ENCODE measurements at regions not wholly inside any gene's neighbourhood (a gene's known extent, or its start where the extent isn't known, plus 50 kb on each side); places are given as distances from the start of the nearest gene placed in this dataset.
A peak's percentile ranks its signal among the peaks of the same experiment; 100 is the strongest.
"Not testable (repeated sequence)": the region's sequence is repeated elsewhere in the genome, so short reads cannot be mapped to it uniquely, and the experiment has no call there.

DNA sequence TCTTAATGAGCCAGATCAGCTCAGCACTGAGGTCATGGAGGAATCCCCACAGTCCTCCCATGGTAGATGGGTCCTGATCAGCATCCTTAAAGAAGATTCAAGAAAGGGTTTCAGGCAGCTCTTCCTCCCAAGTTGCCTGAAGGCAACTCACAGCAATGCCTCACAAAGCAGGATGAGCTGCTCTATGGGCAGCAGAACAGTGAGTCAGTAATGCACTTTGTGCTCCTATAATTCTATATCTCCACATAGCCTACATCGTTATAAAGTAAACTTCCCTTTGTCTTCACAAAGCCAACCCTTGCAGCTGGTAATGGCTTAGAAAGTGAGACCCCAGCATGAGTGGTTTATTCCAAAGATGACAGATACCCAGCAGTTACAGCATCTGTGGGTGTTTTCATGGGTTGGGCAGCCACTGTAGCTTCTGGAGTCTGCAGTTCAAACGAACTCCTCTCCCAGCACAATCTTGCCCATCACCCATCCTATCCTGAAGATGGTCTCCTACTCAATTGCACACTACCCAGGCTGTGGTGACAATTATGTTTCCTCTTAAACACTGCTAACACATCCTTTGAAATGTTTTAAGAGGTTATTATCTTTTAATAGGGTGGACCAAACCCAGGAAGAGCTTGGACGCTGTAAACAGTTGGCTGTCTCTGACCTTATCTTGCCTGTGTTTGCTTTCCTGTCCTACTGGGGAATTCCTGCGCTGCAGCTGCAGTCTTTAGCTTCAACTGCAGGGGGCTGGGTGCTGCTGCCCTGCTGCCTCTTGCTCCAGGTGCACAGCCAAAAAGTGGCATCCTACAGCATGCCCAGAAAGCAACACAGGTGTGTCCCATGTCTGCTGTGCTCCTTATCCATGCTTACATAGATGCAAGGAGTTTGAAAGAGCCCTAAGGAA is 286.9 kb downstream of the ANAPC1 start:
- not testable (repeated sequence) for DNase-seq

DNA sequence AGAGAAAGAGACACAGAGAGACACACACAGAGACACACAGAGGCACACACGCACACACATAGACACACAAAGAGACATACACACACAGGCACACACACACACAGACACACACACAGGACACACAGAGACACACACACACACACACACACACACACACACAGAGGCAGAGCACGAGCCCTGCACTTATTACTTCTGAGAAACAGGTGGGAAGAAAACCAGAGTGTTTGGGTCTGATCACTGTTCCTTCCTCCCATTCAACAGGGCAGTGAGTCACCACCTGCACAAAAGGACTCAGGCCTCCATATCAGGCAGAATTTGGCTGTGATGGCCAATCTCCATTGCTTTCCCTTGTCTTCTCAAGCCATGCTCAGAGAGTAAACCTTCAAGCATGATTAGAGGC is 285.0 kb downstream of the ANAPC1 start:
- not testable (repeated sequence) for DNase-seq

DNA sequence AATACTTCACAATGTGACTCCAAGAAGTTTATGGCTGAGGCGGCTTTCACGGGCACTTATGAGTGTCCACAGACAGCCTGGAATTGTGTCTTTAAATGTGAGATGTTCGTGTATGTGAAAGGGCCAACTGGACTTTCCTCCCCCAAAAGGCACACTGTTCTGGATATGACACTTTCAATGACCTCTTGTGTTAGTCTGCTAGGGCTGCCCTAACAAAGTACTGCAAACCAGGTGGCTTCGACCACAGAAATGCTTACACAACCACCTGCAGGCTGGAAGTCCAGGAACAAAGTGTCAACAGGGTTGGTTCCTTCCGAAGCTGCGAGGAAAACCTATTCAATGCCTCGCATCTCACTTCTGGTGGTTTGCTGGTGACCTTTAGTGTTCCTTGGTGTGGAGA is 281.7 kb downstream of the ANAPC1 start:
- not testable (repeated sequence) for DNase-seq

DNA sequence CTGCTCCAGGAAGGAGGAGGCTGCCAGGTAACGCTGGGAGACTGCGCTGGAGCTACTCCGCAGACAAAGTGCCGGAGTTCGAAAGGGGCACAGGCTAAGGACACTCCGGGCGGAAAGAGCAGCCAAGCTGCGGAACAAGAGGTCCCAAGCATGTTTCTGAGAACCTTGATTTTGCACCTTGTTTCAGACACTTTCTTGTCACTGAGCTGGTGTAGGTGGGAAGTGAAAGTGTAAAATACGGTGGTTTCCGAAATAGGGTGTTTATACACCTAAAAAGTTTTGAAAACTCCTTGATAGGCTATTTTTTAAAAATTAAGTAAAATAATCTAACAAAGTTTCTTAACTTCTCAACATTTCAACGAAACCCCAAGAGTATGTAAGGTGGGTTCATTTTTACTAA is 278.2 kb downstream of the ANAPC1 start:
- not testable (repeated sequence) for DNase-seq

DNA sequence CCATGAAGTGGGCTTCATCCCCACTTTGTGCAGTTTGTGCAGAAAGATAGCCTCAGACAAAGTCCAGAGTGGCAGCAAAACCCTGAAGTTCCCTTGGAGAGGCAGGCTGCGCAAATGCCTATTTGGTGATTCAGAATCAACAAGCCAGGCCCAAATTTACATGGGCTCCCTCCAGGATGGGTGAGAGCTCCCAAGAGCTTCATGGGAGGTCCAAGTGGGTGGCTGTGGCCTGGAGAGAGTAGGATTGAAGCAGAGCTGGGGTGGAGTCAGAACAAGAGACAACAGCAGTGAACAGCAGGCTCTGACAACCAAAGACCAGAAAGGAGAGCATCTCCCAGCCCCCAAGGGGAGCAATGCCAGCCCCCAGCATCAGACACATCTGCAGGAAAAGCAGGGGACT is 277.4 kb downstream of the ANAPC1 start:
- not testable (repeated sequence) for DNase-seq

DNA sequence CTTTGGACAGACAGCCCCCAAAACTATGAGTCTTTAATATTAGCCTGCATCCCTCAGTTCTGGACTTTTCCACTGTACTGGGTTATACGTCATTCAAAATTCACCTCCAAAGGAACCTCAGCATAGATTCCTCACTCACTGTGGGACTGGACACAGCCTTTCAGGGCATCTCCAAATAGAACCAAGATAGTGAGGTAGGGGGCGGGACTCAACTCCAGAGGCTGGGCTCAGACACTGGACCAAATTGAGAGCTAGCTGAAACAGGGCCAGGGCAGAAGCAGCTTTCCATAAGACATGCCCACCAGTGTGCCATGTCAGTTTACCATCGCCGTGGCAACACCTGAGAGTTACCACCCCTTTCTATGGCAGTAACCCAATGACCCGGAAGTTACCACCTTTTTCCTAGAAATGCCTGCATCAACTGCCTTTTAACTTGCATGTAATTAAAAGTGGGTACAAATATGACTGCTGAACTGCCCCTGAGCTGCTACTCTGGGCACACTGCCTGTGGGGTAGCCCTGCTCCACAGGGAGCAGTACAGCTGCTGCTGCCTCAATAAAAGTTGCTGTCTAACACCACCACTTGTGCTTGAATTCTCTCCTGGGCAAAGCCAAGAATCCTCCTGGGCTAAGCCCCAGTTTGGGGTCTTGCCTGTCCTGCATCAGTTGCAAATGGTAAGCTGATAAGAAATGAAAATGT is 274.7 kb downstream of the ANAPC1 start:
- DNase-seq, result not testable (repeated sequence)

DNA sequence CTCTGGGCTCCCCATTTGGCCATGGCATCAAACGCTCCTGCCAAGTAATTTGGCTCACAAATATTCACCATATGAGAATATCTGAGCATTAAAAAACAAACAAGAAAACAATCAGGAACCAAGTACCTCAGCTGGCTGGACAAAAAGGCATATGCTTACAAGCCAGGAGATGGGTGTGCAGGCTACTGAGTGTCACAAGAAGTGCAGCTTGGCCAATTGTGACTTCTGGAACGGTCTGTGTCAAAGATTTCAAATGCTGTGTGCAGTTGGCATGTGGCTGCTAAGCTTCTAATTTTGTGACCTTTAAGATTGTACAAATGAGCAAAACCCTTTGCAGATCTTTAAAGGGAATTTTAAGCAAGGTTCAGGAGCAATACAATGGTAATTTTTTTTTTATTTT is 274.0 kb downstream of the ANAPC1 start:
- DNase-seq, result not testable (repeated sequence)

DNA sequence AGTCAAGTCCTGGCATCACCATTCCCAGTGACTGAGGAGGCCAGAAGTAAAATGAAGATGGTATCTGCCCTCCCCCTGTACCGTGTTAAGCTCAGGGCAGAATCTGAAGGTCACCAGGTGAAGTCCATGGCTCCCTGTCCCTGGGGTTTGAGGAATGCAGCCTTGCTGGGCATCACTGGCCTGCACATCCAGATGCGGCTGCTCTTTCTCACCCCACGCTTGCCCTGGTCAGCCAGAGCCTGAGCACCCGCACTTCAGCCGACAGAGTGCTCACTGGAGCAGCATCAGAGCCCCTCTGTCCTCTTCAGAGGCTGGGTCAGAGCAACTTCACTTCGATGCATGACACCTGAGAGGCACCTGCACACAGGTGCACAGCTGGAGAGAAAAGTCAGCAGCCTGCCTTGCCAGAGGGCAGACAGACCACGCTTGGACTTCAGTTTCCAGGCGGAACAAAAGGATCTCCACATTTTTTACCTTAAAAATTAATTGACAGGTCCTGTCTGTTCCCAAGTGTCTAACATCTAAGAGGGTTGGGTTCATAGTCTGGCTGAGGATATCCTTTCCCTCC is 267.3 kb downstream of the ANAPC1 start:
- no peak for DNase-seq

DNA sequence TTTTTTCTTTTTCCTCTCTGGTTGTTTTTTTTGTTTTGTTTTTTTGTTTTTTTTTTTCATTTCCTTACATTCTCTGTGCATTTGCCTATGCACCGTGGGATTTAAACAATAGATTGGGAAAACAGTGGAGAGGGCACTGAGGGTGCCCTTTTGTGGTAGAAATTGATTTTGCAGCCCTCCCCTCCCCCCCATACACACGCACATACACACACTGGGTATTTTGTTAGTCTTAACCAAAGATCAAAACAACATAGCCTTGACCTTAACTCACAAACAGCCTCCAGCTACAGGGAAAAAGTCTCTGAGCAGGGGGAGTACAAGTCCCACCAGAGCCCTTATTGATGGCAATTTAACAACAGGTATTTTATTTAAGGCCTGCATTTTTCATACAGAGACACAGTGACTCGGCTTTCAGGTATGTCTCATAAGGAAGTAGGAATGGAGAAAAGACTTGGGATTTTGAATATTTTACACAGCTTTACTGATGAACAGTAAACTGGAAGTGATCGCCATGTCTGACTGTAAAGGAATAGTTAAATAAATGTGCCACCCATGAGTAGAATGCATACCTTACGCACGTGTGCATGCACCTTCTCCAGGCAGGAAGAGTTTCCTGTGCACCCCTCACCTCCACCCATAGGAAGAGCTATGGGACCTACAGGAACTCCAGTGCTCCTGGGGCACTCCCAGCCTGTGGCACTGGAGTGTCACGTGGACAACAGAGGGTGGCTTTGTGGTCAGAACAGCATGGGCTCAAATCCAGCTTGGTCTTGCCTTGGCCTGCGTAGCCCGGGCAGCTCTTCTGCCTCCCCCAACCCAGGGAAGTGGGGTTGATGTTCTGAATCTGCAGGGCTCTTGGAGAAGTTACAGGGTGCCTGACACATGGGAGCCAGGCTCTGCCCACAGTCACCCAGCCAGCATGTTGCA is 266.4 kb downstream of the ANAPC1 start:
- DNase-seq, result peak; percentile 3

DNA sequence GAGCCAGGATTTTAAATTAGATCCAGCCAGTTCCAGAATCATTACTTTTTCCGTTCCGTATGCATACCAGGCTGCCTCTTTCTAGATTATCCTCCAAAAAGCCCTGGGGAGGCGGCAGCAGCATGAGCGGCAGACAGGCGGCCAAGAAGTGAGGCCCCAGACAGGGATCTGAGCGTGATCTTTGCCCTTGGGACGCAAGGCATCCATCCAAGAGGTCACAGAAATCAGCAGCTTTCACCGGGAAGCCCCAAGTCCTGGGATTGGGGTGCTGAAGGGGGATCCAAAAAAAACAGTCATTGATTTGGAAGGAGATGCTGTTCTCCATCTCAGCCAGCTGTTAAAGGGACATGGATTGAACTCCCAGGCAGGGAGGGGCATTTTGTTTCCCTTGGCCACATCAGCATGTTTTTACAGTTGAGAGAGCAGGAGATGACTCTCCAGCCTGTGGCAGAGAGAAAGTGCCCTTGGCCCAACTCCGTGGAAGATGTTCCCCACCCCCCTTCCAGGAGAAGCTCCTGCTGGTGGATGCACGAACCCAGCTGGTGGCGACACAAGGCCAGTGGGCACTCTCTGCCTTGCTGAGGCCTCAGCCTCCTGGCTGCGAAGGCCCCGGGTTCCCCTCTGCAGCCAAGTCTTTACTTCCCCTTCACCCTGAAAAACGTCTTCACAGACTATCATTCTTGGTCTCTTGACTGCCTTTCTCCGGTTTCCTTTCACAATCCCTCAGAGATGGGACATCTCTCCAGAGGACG is 265.6 kb downstream of the ANAPC1 start:
- DNase-seq, result peak; percentile 13

DNA sequence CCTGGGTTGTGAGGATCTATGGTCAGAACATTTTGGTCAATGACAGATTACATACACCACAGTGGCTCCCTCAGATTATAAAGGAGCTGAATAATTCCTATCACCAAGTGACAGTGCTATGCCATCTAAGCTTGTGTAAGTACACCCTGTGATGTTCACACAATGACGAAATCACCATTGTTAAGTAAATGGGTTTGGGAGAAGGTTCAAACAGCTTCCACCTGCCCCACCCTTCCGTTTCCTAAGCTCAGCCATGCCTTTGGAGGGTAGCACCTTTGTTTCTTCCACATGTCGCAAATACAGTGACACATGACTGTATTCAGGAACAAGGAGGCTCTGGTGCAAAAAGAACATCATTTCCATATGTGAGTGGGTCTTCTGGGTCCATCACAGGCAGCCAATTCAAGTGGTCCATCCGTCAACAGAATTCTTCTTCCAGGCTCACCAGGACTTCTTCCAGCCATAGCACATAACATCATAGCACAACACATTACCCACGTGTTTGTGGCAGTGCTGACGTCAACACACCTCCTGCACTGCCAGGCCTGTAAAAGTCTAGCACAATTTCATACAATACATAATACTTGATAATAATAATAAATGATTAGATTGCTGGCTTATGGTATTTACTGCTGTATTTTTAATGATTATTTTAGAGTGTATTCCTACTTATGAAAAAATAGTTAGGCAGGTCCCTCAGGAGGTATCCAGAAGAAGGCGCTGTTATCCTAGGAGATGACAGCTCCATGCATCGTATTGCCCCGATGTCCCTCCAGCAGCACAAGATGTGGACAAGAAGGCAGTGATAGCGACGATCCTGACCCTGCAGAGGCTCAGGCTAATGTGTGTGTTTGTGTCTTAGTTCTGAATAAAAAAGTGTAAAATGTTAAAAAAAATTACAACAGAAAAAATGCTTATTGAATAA is 264.8 kb downstream of the ANAPC1 start:
- no peak for DNase-seq

DNA sequence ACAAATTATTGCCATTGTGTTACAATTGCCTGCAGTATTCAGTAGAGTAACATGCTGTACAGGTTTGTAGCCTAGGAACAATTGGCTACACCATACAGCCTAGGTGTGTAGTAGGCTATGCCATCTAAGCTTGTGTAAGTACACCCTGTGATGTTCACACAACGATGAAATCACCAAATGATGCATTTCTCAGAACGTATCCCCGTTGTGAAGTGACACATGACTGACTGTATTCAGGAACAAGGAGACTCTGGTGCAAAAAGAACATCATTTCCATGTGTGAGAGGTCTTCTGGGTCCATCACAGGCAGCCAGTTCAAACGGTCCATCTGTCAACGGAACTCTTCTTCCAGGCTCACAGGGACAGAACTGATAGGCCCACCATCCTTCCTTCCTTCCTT is 263.7 kb downstream of the ANAPC1 start:
- DNase-seq, result no peak

DNA sequence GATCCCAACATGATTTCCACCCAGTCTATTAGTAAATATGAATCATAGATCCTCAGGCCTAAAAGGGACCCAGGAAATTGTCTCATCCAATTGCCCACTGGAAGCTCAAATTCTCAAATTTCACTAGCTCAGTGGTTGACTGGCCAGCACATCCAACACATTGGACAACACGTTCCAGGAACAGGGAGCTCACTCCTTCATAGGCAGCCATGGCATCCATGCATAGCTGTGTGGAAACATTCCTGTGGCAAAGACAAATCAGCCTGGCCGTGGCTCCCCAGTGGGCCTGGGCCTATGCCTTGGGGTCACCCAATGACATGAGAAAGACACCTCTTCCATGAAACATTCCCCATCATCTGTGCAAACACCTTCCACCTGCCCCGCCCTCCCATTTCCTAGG is 261.1 kb downstream of the ANAPC1 start:
- no peak for DNase-seq

DNA sequence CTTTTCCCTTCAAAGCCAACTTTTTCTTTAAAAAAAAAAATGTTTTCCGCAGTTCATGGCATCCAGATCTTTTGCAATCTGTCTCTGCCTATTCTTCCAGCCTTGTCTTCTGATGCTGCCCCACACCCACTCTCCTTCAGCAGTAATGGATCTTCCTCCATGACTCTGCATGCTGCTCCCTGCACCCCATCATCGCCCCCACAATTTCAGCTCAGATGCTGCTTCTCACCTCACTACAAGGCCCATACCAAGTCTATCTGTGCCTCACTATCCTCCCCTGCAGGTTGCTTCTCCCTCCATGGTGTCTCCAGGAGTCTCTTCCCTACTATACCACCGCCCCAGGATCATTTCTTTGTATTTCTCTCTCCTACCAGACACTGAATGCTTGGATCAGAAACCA is 260.6 kb downstream of the ANAPC1 start:
- DNase-seq, result no peak

DNA sequence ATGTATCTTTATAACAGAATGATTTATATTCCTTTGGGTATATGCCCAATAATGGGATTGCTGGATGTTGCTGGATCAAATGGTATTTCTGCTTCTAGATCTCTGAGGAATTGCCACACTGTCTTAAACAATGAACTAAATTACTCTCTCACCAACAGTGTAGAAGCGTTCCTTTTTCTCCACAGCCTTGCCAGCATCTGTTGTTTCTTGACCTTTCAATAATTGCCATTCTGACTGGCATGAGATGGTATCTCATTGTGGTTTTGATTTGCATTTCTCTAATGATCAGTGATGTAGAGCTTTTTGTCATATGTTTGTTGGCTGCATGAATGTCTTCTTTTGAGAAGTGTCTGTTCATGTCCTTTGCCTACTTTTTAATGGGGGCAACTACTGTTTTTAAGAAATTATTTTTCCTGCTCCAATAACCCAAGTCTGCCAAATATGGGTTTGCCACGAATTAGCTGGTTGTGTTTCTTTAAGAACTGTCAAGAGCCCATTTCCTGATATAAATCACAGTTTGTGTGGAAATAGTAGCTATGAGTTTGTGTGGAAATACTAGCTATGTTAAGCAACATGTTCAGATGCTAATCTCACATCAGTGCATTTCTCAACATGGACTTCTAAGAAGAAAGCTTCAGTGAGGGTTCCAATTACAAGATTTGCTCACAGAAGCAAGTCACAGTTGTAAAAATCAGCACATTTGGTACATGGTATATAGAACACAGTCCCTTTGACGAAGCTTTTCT is 259.4 kb downstream of the ANAPC1 start:
- no peak for DNase-seq

DNA sequence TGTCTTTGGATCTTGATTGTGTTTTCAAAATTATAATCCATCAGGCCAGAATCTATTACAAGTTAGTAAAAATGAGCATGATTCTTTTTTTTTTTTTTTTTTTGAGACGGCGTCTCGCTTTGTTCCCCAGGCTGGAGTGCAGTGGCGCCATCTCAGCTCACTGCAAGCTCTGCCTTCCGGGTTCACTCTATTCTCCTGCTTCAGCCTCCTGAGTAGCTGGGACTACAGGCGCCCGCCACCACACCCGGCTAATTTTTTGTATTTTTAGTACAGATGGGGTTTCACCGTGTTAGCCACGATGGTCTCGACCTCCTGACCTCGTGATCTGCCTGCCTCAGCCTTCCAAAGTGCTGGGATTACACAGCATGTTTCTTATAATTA is 258.8 kb downstream of the ANAPC1 start:
- not testable (repeated sequence) for DNase-seq

DNA sequence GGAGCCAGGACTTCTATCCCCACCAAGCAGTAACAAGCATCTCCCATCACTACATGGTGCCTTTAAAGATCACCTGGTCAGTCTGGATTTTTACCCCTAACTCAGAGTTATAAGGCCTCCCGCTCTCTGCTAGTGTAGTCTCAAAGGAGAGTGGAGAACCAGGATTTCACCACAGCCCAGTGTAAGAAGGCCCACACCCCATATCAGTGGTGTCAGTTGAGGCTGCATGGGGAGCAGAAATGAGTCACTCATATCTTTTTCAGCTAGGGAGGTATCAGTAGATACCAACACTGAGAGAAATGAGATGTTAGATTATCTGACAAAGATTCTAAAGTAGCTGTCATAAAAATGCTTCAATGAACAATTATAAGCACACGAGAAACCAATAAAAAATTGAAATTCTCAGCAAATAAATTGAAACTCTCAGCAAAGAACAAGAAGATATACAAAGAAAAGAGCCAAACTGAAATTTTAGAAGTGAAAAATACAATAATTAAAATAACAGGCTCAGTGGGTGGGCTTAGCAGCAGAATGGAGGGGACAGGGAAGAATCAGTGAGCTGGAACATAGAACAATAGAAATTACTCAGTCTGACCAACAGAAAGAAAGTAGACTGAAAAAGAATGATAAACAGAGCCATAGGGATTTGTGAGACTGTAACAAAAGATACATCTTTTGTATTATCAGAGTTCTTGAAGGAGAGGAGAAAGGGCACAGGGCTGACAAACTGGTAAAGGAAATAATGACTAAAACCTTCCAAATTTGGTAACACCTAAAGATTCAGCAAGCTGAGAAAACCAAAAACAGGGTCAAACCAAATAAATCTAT is 257.7 kb downstream of the ANAPC1 start:
- peak; percentile 2 for DNase-seq

DNA sequence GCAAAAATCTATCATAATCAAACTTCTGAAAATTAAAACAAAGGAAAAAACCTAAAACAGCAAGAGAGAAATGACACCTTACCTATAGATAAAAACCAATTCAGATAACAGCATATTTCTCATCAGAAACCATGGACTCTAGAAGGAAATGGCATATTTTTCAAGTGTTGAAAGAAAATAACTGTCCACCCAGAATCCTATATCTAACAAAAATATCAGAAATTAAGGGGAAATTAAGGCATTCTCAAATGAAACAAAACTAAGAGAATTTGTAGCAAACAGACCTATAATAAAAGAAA is 257.2 kb downstream of the ANAPC1 start:
- no peak for DNase-seq

DNA sequence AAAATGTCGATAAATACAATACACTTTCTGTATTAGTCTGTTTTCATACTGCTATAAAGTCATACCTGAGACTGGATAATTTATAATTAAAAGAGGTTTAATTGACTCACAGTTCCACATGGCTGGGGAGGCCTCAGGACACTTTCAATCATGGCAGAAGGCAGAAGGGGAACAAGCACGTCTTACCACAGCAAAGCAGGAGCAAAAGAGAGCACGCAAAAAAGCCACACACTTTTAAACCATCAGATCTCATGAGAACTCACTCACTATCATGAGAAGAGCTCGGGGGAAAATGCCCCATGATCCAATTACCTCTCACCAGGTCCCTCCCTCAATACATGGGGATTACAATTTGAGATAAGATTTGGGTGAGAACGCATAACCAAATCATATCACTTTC is 256.7 kb downstream of the ANAPC1 start:
- no peak for DNase-seq

All from retina (tissue), 1 donor.